Osteocyte (in vitro differentiated cells): ENCODE measurements at regions not wholly inside any gene's neighbourhood (a gene's known extent, or its start where the extent isn't known, plus 50 kb on each side); places are given as distances from the start of the nearest gene placed in this dataset.

Experiments used
- DNase-seq: peaks from one replicate; pipeline ENCODE4 v3.0.0; 2021; ENCODE audit warnings: mixed read lengths; ENCODE audit not compliant: unreplicated experiment; ENCODE audit errors: extremely low spot score
- H3K27ac Mint-ChIP-seq: one replicate; pipeline ENCODE4 v1.8.0; 2021; ENCODE audit warnings: mild to moderate bottlenecking, mixed read lengths; ENCODE audit not compliant: unreplicated experiment
- H3K27me3 Mint-ChIP-seq: one replicate; pipeline ENCODE4 v1.8.0; 2021; ENCODE audit warnings: mixed read lengths; ENCODE audit not compliant: unreplicated experiment
- H3K36me3 Mint-ChIP-seq: one replicate; pipeline ENCODE4 v1.8.0; 2021; ENCODE audit warnings: mixed read lengths; ENCODE audit not compliant: unreplicated experiment
- H3K4me1 Mint-ChIP-seq: one replicate; pipeline ENCODE4 v1.8.0; 2021; ENCODE audit warnings: mixed read lengths; ENCODE audit not compliant: unreplicated experiment
- H3K4me3 Mint-ChIP-seq: one replicate; pipeline ENCODE4 v1.8.0; 2021; ENCODE audit warnings: mild to moderate bottlenecking, moderate library complexity, mixed read lengths; ENCODE audit not compliant: unreplicated experiment
- H3K9me3 Mint-ChIP-seq: one replicate; pipeline ENCODE4 v1.8.0; 2021; ENCODE audit warnings: mixed read lengths; ENCODE audit not compliant: unreplicated experiment
- CTCF ChIP-seq: fragments of 200-600 bp; sonication (generic); IDR thresholded peaks from 2 replicates; pipeline ENCODE4 v1.5.0; 2021; ENCODE audit warnings: antibody characterized with exemption, mild to moderate bottlenecking, moderate library complexity

GRCh38 chr5:60147791-60148190 lies 254.3 kb upstream of the PDE4D start:
- H3K4me1 Mint-ChIP-seq, result no peaks in the 10 kb centered on the region
- no peak for DNase-seq
- H3K9me3 Mint-ChIP-seq, result peaks cover 11% of the 10 kb centered on the region
- H3K27me3 Mint-ChIP-seq, result peaks cover 6% of the 10 kb centered on the region
- no peak overlapping the region for H3K4me3 Mint-ChIP-seq
- no peak for TF ChIP-seq CTCF
- H3K36me3 Mint-ChIP-seq, result no peaks in the 10 kb centered on the region
- H3K27ac Mint-ChIP-seq, result no peak overlapping the region

GRCh38 chr5:60143942-60144549 lies 250.5 kb upstream of the PDE4D start:
- TF ChIP-seq CTCF, result no peak
- Mint-ChIP-seq H3K27ac (no peak overlapping the region), H3K27me3 (peaks cover 11% of the 10 kb centered on the region), H3K9me3 (peaks cover 2% of the 10 kb centered on the region), H3K4me3 (no peak overlapping the region), H3K36me3 (no peaks in the 10 kb centered on the region), H3K4me1 (peaks cover 7% of the 10 kb centered on the region)
- DNase-seq, result no peak

- peaks cover 7% of the 10 kb centered on the region for H3K4me1 Mint-ChIP-seq
- H3K27me3 Mint-ChIP-seq, result peaks cover 11% of the 10 kb centered on the region
- TF ChIP-seq CTCF, result no peak
- no peak for DNase-seq
- H3K36me3 Mint-ChIP-seq, result no peaks in the 10 kb centered on the region
- H3K4me3 Mint-ChIP-seq, result no peak overlapping the region
- H3K9me3 Mint-ChIP-seq, result no peaks in the 10 kb centered on the region
- no peak overlapping the region for H3K27ac Mint-ChIP-seq
Observed at GRCh38 chr5:60141119-60141518, 247.6 kb upstream of the PDE4D start.

- Mint-ChIP-seq H3K4me1 (no peaks in the 10 kb centered on the region), H3K36me3 (no peaks in the 10 kb centered on the region), H3K9me3 (no peaks in the 10 kb centered on the region), H3K27ac (no peak overlapping the region), H3K4me3 (no peak overlapping the region), H3K27me3 (peaks cover 6% of the 10 kb centered on the region)
- no peak for TF ChIP-seq CTCF
- DNase-seq, result no peak
Observed at GRCh38 chr5:60136841-60137240, 243.3 kb upstream of the PDE4D start.

- no peak for DNase-seq
- Mint-ChIP-seq H3K36me3 (no peaks in the 10 kb centered on the region), H3K4me3 (no peak overlapping the region), H3K27ac (no peak overlapping the region), H3K9me3 (no peaks in the 10 kb centered on the region), H3K4me1 (peaks cover 3% of the 10 kb centered on the region), H3K27me3 (no peaks in the 10 kb centered on the region)
- TF ChIP-seq CTCF, result no peak
Observed at GRCh38 chr5:60131504-60131903, 238.0 kb upstream of the PDE4D start.
